RWPE2 (cell line): ENCODE measurements at regions not wholly inside any gene's neighbourhood (a gene's known extent, or its start where the extent isn't known, plus 50 kb on each side); places are given as distances from the start of the nearest gene placed in this dataset.

Experiments used
- ATAC-seq: fragments of 200-7000 bp; cut with Tn5 transposase; 3 replicates; pipeline ENCODE4 v1.9.1; 2021; ENCODE audit warnings: low read depth
- DNase-seq: peaks from one replicate; pipeline ENCODE4 v3.0.0-alpha.2; 2020; ENCODE audit warnings: low spot score
- H3K27ac ChIP-seq: fragments of 450-650 bp; 2 replicates; pipeline ENCODE4 v1.5.1; 2017; ENCODE audit warnings: mild to moderate bottlenecking; ENCODE audit not compliant: poor library complexity, severe bottlenecking
- H3K27me3 ChIP-seq: fragments of 250-450 bp; sonication (Bioruptor Pico); 2 replicates; pipeline ENCODE4 v1.5.1; 2021; ENCODE audit warnings: mild to moderate bottlenecking, moderate library complexity; ENCODE audit not compliant: insufficient read depth, poor library complexity, severe bottlenecking
- H3K36me3 ChIP-seq: fragments of 250-450 bp; sonication (Bioruptor Pico); 2 replicates; pipeline ENCODE4 v1.5.1; 2020; ENCODE audit warnings: low read depth, mild to moderate bottlenecking, moderate library complexity
- H3K4me1 ChIP-seq: fragments of 250-450 bp; sonication (Bioruptor Pico); 2 replicates; pipeline ENCODE4 v1.5.1; 2021; ENCODE audit warnings: mild to moderate bottlenecking, moderate library complexity; ENCODE audit not compliant: insufficient read depth, poor library complexity, severe bottlenecking
- H3K4me3 ChIP-seq: fragments of 250-450 bp; sonication (Bioruptor Pico); 2 replicates; pipeline ENCODE4 v1.5.1; 2021; ENCODE audit warnings: mild to moderate bottlenecking, moderate library complexity; ENCODE audit not compliant: severe bottlenecking
- H3K9me3 ChIP-seq: fragments of 250-450 bp; sonication (Bioruptor Pico); 2 replicates; pipeline ENCODE4 v1.5.1; 2021; ENCODE audit warnings: mild to moderate bottlenecking, moderate library complexity; ENCODE audit not compliant: severe bottlenecking
- CTCF ChIP-seq: fragments of 450-650 bp; IDR thresholded peaks from one replicate; pipeline ENCODE4 v1.5.1; 2017; ENCODE audit warnings: mild to moderate bottlenecking, moderate library complexity; ENCODE audit not compliant: poor library complexity, severe bottlenecking

DNA sequence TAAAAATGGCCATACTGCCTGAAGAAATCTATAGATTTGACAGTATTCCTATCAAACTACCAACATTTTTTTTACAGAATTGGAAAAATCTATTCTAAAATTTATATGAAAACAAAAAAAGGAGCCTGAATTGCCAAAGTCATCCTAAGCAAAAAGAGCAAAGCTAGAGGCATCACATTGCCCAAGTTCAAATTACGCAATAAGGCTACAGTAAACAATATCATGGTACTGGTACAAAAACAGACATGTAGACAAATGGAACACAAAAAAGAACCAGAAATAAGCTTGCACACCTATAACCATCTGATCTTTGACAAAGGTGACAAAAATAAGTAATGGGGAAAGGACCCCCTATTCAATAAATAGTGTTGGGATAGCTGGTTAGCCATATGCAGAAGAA is 50.2 kb upstream of the THSD7B start:
- no peak for TF ChIP-seq CTCF
- no peak overlapping the region for H3K27ac ChIP-seq
- H3K9me3 ChIP-seq, result no peaks in the 10 kb centered on the region
- H3K4me3 ChIP-seq, result no peak overlapping the region
- ATAC-seq (no peak), DNase-seq (no peak)
- H3K27me3 ChIP-seq, result no peaks in the 10 kb centered on the region
- no peaks in the 10 kb centered on the region for H3K36me3 ChIP-seq
- H3K4me1 ChIP-seq, result no peaks in the 10 kb centered on the region

GRCh38 chr2:136714452-136714951 is 50.8 kb upstream of the THSD7B start:
- DNase-seq, result no peak
- Histone ChIP-seq H3K27me3 (no peaks in the 10 kb centered on the region), H3K4me3 (no peak overlapping the region), H3K9me3 (no peaks in the 10 kb centered on the region), H3K27ac (no peak overlapping the region), H3K4me1 (no peaks in the 10 kb centered on the region), H3K36me3 (no peaks in the 10 kb centered on the region)
- ATAC-seq, result no peak
- no peak for TF ChIP-seq CTCF

DNA sequence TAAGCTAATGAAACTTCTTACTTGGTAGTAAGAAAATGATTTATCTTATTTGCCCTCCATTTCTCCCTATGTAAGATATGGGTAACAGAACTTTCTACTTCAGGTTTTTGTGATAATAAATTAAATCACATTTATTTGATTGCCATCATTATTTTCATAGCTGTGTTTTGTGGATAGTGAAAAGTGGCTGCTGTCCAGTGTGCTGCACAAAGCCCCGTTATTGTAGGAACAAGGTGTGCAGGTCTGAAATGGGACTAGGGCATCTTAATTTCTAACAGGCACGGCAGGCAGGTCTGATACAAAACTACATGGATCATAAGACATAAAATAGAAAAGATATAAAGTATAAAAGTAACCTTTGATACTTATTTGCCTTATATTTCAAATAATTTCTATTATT is 51.6 kb upstream of the THSD7B start:
- no peak for TF ChIP-seq CTCF
- Histone ChIP-seq H3K27me3 (no peaks in the 10 kb centered on the region), H3K4me1 (no peaks in the 10 kb centered on the region), H3K4me3 (no peak overlapping the region), H3K27ac (no peak overlapping the region), H3K36me3 (no peaks in the 10 kb centered on the region), H3K9me3 (no peaks in the 10 kb centered on the region)
- DNase-seq (no peak), ATAC-seq (no peak)

DNA sequence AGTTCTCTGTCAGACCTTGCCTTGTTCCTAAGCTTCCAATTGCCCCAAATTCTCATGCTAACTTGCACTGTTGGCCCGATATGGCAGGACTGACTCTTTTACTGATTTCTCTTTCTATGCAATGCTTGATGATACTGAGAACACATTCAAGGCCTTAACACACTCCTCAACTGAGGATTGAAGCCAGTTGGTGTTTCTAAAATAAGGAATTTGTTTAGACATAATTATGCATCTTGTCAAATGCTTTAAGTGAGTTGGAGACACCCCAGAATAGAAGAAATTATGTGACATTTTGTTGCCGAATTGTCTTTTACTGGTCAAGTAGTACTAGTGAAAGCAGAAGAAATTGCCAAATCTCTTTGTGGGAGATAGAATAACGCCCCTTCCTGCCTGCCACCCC is 60.0 kb upstream of the THSD7B start:
- no peak for ATAC-seq

More for the DNA sequence above, 60.0 kb upstream of the THSD7B start:
- Histone ChIP-seq H3K27me3 (no peaks in the 10 kb centered on the region), H3K27ac (no peak overlapping the region), H3K4me1 (no peaks in the 10 kb centered on the region), H3K36me3 (no peaks in the 10 kb centered on the region), H3K9me3 (no peaks in the 10 kb centered on the region), H3K4me3 (no peak overlapping the region)
- no peak for TF ChIP-seq CTCF
- no peak for DNase-seq
